ENCODE measurements at regions not wholly inside any gene's neighbourhood (a gene's known extent, or its start where the extent isn't known, plus 50 kb on each side); places are given as distances from the start of the nearest gene placed in this dataset.

- DNase-seq (ENCODE audit: low read depth, low spot score) = no peak
Observed at GRCh38 chr3:74135808-74136207, 478.7 kb downstream of the CNTN3 start.

DNA sequence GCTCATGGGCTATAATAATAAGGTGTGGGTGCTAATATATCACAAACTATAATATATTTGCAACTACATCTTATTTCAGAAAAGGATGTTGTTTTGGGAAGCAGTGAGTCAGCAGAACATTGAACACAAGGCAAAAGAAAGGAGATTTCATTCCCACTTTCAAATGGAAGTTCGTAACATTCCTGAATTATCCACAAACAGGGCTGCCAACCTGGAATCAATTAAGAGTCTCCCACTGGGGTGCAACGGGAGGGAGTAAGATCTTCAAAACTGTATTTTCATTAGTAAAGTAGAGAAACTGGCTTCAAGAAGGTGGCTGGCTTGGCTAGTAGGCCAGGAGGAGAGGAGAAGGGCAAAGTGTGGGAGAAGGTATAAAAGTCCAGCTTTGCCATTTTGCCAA, 479.6 kb downstream of the CNTN3 start:
- no peak for DNase-seq (ENCODE audit: low read depth, low spot score)

- DNase-seq (ENCODE audit: low read depth, low spot score) = peak; percentile 76
Observed at GRCh38 chr3:74131546-74132328, 482.7 kb downstream of the CNTN3 start.

GRCh38 chr3:74129611-74130010, 484.8 kb downstream of the CNTN3 start:
- no peak for DNase-seq (ENCODE audit: low read depth, low spot score)

- no peak for DNase-seq (ENCODE audit: low read depth, low spot score)
Observed at GRCh38 chr3:74129056-74129455, 485.4 kb downstream of the CNTN3 start.

- no peak for DNase-seq (ENCODE audit: low read depth, low spot score)
Observed at GRCh38 chr3:74127256-74127655, 487.2 kb downstream of the CNTN3 start.

- no peak for DNase-seq (ENCODE audit: low read depth, low spot score)
Observed at GRCh38 chr3:74124782-74125181, 489.7 kb downstream of the CNTN3 start.

GRCh38 chr3:74122281-74122680, 492.2 kb downstream of the CNTN3 start:
- no peak for DNase-seq (ENCODE audit: low read depth, low spot score)

GRCh38 chr3:74121761-74122160, 492.7 kb downstream of the CNTN3 start:
- DNase-seq (ENCODE audit: low read depth, low spot score) = no peak

GRCh38 chr3:74119221-74119620, 494.5 kb upstream of the PDZRN3 start:
- no peak for DNase-seq (ENCODE audit: low read depth, low spot score)

DNA sequence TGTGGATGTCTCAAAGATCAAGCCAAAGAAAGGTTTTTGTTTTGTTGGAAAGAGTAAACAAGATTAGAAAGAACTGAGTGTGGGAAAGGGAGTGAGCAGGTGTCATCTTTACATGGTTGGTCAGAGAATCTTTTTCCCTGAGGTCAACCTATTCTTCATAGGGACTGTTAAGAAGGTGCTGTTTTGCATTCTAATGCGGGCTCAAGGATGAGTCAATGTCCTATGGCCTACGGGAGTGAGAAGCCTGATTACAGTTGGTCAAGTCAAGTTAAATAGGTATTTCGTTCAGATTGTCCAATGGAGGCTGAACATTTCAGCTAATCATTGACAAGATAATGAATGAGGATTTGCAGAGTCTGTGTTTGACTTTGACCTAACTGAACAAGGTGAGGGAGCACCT, 491.2 kb upstream of the PDZRN3 start:
- DNase-seq (ENCODE audit: low read depth, low spot score) = no peak

GRCh38 chr3:74107451-74107850, 482.7 kb upstream of the PDZRN3 start:
- no peak for DNase-seq (ENCODE audit: low read depth, low spot score)

- DNase-seq (ENCODE audit: low read depth, low spot score) = no peak
Observed at GRCh38 chr3:74106925-74107324, 482.2 kb upstream of the PDZRN3 start.

DNA sequence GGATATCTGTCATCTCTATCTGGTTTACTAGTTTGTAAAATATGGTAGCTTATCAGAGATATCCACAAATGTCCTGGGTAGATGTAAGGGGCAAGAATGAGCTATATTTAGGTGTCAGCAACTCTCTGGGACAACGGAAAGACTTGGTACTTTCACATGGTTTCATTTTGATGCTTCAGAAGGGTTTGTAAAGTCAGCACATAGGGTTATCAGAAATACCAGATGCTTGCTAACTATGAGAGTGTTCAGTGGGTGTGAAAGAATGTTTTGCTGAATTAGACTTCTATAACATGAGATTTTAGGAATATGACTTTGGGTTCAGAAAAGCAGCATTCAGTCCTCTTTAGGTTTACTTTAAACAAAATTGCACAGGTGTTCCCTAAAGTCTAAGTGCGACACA, 466.5 kb upstream of the PDZRN3 start:
- no peak for DNase-seq (ENCODE audit: low read depth, low spot score)

GRCh38 chr3:74089814-74090213, 465.1 kb upstream of the PDZRN3 start:
- DNase-seq (ENCODE audit: low read depth, low spot score) = no peak

DNA sequence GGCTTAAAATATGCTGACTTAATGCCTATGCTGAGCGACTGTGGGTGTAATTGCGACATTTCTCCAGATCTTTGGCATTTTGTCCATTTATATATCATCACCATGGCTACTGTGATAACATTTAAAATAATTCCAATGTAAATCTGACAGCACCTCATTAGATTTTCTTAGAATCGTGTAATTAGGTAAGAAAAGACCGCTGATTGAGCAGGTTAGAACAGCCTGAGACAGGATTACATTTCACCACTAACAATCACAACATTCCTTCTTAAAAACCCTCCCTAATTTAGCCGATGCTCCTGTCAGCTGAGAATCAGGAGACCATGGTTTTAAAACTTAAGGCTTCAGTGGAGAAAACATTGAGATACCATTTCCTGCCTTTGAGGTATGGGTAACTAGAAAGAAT, 455.3 kb upstream of the PDZRN3 start:
- no peak for DNase-seq (ENCODE audit: low read depth, low spot score)

DNA sequence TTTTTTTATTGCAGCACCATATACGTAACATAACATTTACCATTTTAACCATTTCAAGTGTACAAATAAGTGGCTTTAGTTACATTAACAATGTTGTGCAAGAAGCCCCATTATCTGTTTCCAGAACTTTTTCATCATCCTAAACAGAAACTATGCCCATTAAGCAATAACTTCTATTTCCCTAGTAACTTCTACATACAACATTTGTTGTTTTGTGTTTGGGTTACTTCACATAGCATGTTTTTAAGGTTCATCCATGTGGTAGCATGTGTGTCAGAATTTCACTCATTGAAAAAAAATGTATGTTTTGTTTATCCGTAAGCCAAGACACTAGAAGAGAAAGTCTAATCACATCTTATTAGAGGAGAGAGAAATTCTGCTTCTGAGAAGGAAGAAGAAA, 450.5 kb upstream of the PDZRN3 start:
- DNase-seq (ENCODE audit: low read depth, low spot score) = no peak

- no peak for DNase-seq (ENCODE audit: low read depth, low spot score)
Observed at GRCh38 chr3:74074700-74075099, 450.0 kb upstream of the PDZRN3 start.

DNA sequence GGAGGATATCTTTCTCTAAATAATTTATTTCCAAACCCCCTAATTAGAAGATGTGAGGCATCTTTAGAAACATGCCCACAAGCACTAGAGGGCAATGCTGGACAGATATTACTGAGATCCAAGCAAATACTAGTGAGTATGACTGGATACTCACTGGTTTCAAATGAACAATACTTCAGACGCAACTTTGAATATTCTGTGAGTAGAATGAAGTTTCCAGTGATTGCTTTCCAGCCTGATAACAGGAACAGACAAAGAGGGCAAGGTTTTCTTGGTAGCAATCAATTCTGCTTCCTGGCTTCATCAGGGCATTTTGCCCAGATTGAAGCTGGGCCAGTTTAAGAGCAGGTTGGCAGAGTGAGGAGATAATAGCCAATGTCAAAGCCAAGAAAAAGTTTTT, 442.6 kb upstream of the PDZRN3 start:
- no peak for DNase-seq (ENCODE audit: low read depth, low spot score)

- peak; percentile 2 for DNase-seq (ENCODE audit: low read depth, low spot score)
Observed at GRCh38 chr3:74066456-74066855, 441.7 kb upstream of the PDZRN3 start.

- no peak for DNase-seq (ENCODE audit: low read depth, low spot score)
Observed at GRCh38 chr3:74059923-74060600, 435.3 kb upstream of the PDZRN3 start.

- DNase-seq (ENCODE audit: low read depth, low spot score) = no peak
Observed at GRCh38 chr3:74059301-74059922, 434.7 kb upstream of the PDZRN3 start.

DNA sequence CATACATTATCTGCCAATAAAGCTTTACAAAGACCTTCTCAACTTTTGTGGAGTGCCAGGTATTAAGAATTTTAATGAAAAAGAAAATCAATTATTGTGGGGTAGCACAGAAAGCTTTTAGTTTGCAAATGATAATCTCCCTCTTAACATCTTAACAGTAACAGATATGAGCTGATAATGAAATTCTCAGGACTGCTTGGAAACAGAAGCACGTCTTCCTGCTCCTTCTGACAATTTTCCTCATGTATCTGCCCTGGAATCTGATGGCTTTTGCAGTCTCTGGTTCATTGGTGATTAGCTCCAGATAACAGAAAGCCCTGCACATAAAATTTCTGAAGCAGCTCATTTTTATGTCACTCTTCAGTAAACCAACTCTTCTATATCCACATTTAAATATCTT, 432.4 kb upstream of the PDZRN3 start:
- DNase-seq (ENCODE audit: low read depth, low spot score) = no peak
